K562 (cell line): ENCODE measurements at regions not wholly inside any gene's neighbourhood (a gene's known extent, or its start where the extent isn't known, plus 50 kb on each side); places are given as distances from the start of the nearest gene placed in this dataset.

Source experiments
- ATAC-seq: fragments of 200-7000 bp; cut with Tn5 transposase; 3 replicates; pipeline ENCODE4 v1.9.1; 2020; ENCODE audit warnings: moderate library complexity
- BruUV-seq: library from RNA; stranded (reverse); fragments of 400-500 nt; replicated peaks from 2 replicates; lab custom pipeline; 2021; lab: Mats Ljungman, UMichigan
- CTCF ChIA-PET: fragments of 300-600 bp; formaldehyde crosslinking; extraction: SDS; loops from one replicate; lab custom pipeline; 2021; ENCODE audit warnings: low intra/inter-chr PET ratio; lab: Yijun Ruan, JAX
- POLR2A ChIA-PET: fragments of 300-600, 350-650 bp; sonication (Branson Sonifier 250); formaldehyde crosslinking; extraction: SDS; loops from one replicate; lab custom pipeline; 2021; ENCODE audit warnings: antibody characterized with exemption, inconsistent platforms; lab: Yijun Ruan, JAX
- DNase-seq, 4 experiments: peaks; one replicate each; pipeline versions ENCODE4 v3.0.0 to v3.0.0-alpha.2; 2011 to 2018; ENCODE audit warnings: low spot score in 3 of 4, mixed read lengths in 3 of 4; ENCODE audit errors: extremely low read depth in 1 of 4
- FAIRE-seq: peaks from 2 replicates; lab custom pipeline; 2011; peaks lifted over from hg19 to GRCh38; lab: Jason Lieb, UNC
- H2AFZ ChIP-seq: 2 replicates; pipeline ENCODE4 v1.6.0; 2011; ENCODE audit warnings: low read depth, low read length, control low read depth, inconsistent platforms
- H3K27ac ChIP-seq: fragments of 200-600 bp; 3 replicates; pipeline ENCODE4 v1.8.0; 2011; ENCODE audit warnings: low read depth, mild to moderate bottlenecking, control low read depth, inconsistent platforms, low read length, moderate library complexity, mixed read lengths; ENCODE audit errors: extremely low read depth
- H3K27me3 ChIP-seq, 2 experiments: fragments of 300-600 bp in 1 of 2; 2 replicates in 1 of 2; 3 replicates in 1 of 2; pipeline versions ENCODE4 v1.6.0 to v1.8.0; 2011; ENCODE audit warnings: inconsistent platforms in 2 of 2, low read length in 2 of 2, mild to moderate bottlenecking in 1 of 2, mixed read lengths in 1 of 2, moderate library complexity in 1 of 2; ENCODE audit not compliant: control insufficient read depth in 2 of 2, insufficient read depth in 2 of 2
- H3K36me3 ChIP-seq: fragments of 300-600 bp; 3 replicates; pipeline ENCODE4 v1.8.0; 2011; ENCODE audit warnings: mild to moderate bottlenecking, low read length, inconsistent platforms; ENCODE audit not compliant: control insufficient read depth, insufficient read depth
- H3K4me1 ChIP-seq, 2 experiments: fragments of 200-600 bp in 1 of 2; replicated peaks in 1 of 2; 2 replicates in 1 of 2; 3 replicates in 1 of 2; pipeline versions ENCODE4 v1.5.1 to v1.8.0; 2011; ENCODE audit warnings: inconsistent platforms in 2 of 2, low read length in 2 of 2, mild to moderate bottlenecking in 1 of 2, mixed read lengths in 1 of 2, moderate library complexity in 1 of 2; ENCODE audit not compliant: control insufficient read depth in 2 of 2, insufficient read depth in 2 of 2
- H3K4me2 ChIP-seq: 2 replicates; pipeline ENCODE4 v1.6.1; 2011; ENCODE audit warnings: low read length, control low read depth, inconsistent platforms, mixed read lengths; ENCODE audit not compliant: insufficient read depth
- H3K4me3 ChIP-seq: fragments of 200-600 bp; sonication (generic), shearing (Covaris generic); 2 replicates; pipeline ENCODE4 v1.5.1; 2016; ENCODE audit warnings: control low read depth, inconsistent platforms
- H3K79me2 ChIP-seq: fragments of 200-600 bp; 3 replicates; pipeline ENCODE4 v1.8.0; 2011; ENCODE audit warnings: low read length, inconsistent platforms; ENCODE audit not compliant: control insufficient read depth, insufficient read depth
- H3K9ac ChIP-seq, 2 experiments: 2 replicates each; pipeline versions ENCODE4 v1.6.0 to v1.6.1; 2011; ENCODE audit warnings: low read depth in 2 of 2, low read length in 2 of 2, control low read depth in 1 of 2, inconsistent platforms in 1 of 2, mild to moderate bottlenecking in 1 of 2, mixed read lengths in 1 of 2; ENCODE audit not compliant: insufficient read depth in 1 of 2
- H3K9me1 ChIP-seq: one replicate; pipeline ENCODE4 v1.6.0; 2011; ENCODE audit warnings: inconsistent platforms, mild to moderate bottlenecking, low read length, moderate library complexity; ENCODE audit not compliant: control insufficient read depth, insufficient read depth
- H3K9me3 ChIP-seq: replicated peaks from 2 replicates; pipeline ENCODE4 v1.5.1; 2011; ENCODE audit warnings: low read depth, low read length, inconsistent platforms; ENCODE audit not compliant: control insufficient read depth, insufficient read depth
- H4K20me1 ChIP-seq: replicated peaks from 2 replicates; pipeline ENCODE4 v1.6.1; 2011; ENCODE audit warnings: low read length, inconsistent platforms, mixed read lengths; ENCODE audit not compliant: control insufficient read depth, insufficient read depth
- ETS1 ChIP-seq: conservative IDR thresholded peaks from 2 replicates; pipeline ENCODE4 v1.6.1; 2011; ENCODE audit warnings: low read depth, mild to moderate bottlenecking, low read length; ENCODE audit not compliant: control insufficient read depth
- HMGN3 ChIP-seq: IDR thresholded peaks from 2 replicates; pipeline ENCODE4 v1.6.1; 2011; ENCODE audit warnings: borderline replicate concordance, low read depth, mild to moderate bottlenecking, mixed read lengths, low read length; ENCODE audit not compliant: insufficient read length; ENCODE audit errors: extremely low read depth
- HNRNPUL1 ChIP-seq: fragments of 200-400 bp; formaldehyde crosslinking; IDR thresholded peaks from 2 replicates; pipeline ENCODE4 v1.6.1; 2017; ENCODE audit warnings: low read length
- ILK ChIP-seq: fragments of 450-650 bp; IDR thresholded peaks from 2 replicates; pipeline ENCODE4 v1.6.1; 2016; ENCODE audit warnings: missing genetic modification characterization, low read depth, mild to moderate bottlenecking, missing compliant biosample characterization, moderate library complexity, borderline replicate concordance
- SMAD2 ChIP-seq: fragments of 150-350 bp; IDR thresholded peaks from 2 replicates; pipeline ENCODE4 v1.6.1; 2014; ENCODE audit warnings: low read depth, mild to moderate bottlenecking, low read length
- TSHZ1 ChIP-seq: fragments of 250-450 bp; sonication (Bioruptor Pico); IDR thresholded peaks from 2 replicates; pipeline ENCODE4 v1.4.0; 2020; ENCODE audit warnings: mild to moderate bottlenecking, moderate library complexity
- ZKSCAN8 ChIP-seq: fragments of 200-800 bp; sonication (Bioruptor generic); IDR thresholded peaks from 2 replicates; pipeline ENCODE4 v1.6.1; 2016; ENCODE audit warnings: missing genetic modification characterization, missing compliant biosample characterization
- ZNF589 ChIP-seq: fragments of 200-800 bp; sonication (Bioruptor generic); IDR thresholded peaks from 2 replicates; pipeline ENCODE4 v1.6.1; 2016; ENCODE audit warnings: low read depth, missing genetic modification characterization, missing compliant biosample characterization
- ZNF592 ChIP-seq: fragments of 450-650 bp; IDR thresholded peaks from 2 replicates; pipeline ENCODE4 v1.6.1; 2017; ENCODE audit warnings: antibody characterized with exemption, mild to moderate bottlenecking
- ZNF655 ChIP-seq: fragments of 250-450 bp; sonication (Bioruptor Pico); IDR thresholded peaks from 2 replicates; pipeline ENCODE4 v1.5.0; 2021
- WGBS: fragments of 100-300 bp; shearing (Covaris generic); methylation state at CpG from one replicate; pipeline ENCODE4 v1.1.6; 2016; ENCODE audit warnings: low coverage, mixed read lengths; ENCODE audit not compliant: insufficient coverage; ENCODE audit errors: missing lambda C conversion rate; 5-methylcytosine and 5-hydroxymethylcytosine counted together
- in situ Hi-C: fragments of 300-500 bp; cut with MboI; formaldehyde crosslinking; loops from 4 replicates; pipeline ENCODE4 v1.15.0; 2018; ENCODE audit warnings: inconsistent platforms, mixed read lengths
- intact Hi-C: fragments of 100-400 bp; cut with micrococcal nuclease; formaldehyde crosslinking; loops from 2 replicates; pipeline ENCODE4 v1.14.2; 2022

GRCh38 chr3:154571553-154572226, 141.7 kb upstream of the GPR149 start (continued):
- no peak for TF ChIP-seq ZNF592
- TF ChIP-seq ETS1: no peak
- TF ChIP-seq SMAD2: no peak
- no peak for TF ChIP-seq HMGN3
- TF ChIP-seq HNRNPUL1: no peak

- WGBS: 2% methylated on average over 3 of the region's 3 CpGs
- no peaks in the 10 kb centered on the region for H3K79me2 ChIP-seq
- no peak for TF ChIP-seq ZNF655 (CRISPR knock-in tag)
- TF ChIP-seq TSHZ1 (CRISPR knock-in tag): no peak
- TF ChIP-seq ILK (tag): no peak
- no peak for TF ChIP-seq ZKSCAN8
- TF ChIP-seq ZNF589: no peak
Measured at GRCh38 chr3:154568064-154568463, 138.1 kb upstream of the GPR149 start.

More at GRCh38 chr3:154568064-154568463, 138.1 kb upstream of the GPR149 start:
- Histone ChIP-seq H3K9me3 (no peaks in the 10 kb centered on the region), H3K27me3 (no peaks in the 10 kb centered on the region), H4K20me1 (no peaks in the 10 kb centered on the region), H2AFZ (no peak overlapping the region), H3K9me1 (no peaks in the 10 kb centered on the region), H3K4me1 (no peaks in the 10 kb centered on the region), H3K27ac (no peak overlapping the region), H3K36me3 (no peaks in the 10 kb centered on the region), H3K9ac (no peak overlapping the region), H3K4me3 (no peak overlapping the region), H3K4me2 (no peak overlapping the region)
- intact Hi-C loops (no loop called here), in situ Hi-C loops (no loop called here)
- CTCF ChIA-PET: no interaction called here
- FAIRE-seq: no peak
- POLR2A ChIA-PET: no interaction called here
- DNase-seq: no peak
- ATAC-seq: no peak
- no TSS peak for BruUV-seq
